ENCODE measurements at regions not wholly inside any gene's neighbourhood (a gene's known extent, or its start where the extent isn't known, plus 50 kb on each side); places are given as distances from the start of the nearest gene placed in this dataset.

DNA sequence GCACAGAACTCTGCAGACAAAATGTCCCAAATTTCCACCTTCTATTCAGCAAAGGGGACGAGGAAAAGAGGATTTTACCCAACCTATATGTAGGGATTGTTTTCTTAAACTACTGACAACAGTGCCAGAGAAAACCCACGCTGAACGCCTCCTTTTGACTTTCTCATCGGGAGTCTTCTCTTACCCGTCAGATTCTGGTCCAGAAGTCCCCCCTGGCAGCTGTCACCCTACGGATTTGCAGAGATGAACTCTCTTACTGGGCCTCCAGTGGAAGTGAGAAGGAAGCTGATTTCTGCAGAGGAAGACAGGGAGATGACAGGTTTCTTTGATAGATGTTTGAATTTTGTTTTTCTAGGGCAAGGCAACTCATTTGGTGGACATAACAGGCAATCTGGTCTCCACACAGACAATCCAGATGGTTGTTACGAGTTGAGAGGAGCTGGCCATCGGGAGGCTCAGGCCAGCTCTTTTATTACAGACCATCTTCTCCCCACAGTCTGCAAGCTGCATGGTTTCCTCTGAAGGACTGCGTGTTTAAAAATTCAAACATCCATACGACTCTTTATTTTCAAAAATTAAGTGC is 804.3 kb downstream of the RNF144A start:
- TF ChIP-seq, protein P1, sequence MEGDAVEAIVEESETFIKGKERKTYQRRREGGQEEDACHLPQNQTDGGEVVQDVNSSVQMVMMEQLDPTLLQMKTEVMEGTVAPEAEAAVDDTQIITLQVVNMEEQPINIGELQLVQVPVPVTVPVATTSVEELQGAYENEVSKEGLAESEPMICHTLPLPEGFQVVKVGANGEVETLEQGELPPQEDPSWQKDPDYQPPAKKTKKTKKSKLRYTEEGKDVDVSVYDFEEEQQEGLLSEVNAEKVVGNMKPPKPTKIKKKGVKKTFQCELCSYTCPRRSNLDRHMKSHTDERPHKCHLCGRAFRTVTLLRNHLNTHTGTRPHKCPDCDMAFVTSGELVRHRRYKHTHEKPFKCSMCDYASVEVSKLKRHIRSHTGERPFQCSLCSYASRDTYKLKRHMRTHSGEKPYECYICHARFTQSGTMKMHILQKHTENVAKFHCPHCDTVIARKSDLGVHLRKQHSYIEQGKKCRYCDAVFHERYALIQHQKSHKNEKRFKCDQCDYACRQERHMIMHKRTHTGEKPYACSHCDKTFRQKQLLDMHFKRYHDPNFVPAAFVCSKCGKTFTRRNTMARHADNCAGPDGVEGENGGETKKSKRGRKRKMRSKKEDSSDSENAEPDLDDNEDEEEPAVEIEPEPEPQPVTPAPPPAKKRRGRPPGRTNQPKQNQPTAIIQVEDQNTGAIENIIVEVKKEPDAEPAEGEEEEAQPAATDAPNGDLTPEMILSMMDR (IDR thresholded peaks at IDR 0.05), result no peak
- TF ChIP-seq BHLHE40 (IDR thresholded peaks at IDR 0.05; ENCODE audit: low read depth, low read length) (no peak), PHF8 (IDR thresholded peaks at IDR 0.05; ENCODE audit: borderline replicate concordance, low read depth) (no peak), POLR2A (IDR thresholded peaks at IDR 0.05; ENCODE audit: low read length) (no peak), CEBPB (IDR thresholded peaks at IDR 0.05) (no peak), EP300 (IDR thresholded peaks at IDR 0.05) (no peak)
- TF ChIP-seq, protein P2, sequence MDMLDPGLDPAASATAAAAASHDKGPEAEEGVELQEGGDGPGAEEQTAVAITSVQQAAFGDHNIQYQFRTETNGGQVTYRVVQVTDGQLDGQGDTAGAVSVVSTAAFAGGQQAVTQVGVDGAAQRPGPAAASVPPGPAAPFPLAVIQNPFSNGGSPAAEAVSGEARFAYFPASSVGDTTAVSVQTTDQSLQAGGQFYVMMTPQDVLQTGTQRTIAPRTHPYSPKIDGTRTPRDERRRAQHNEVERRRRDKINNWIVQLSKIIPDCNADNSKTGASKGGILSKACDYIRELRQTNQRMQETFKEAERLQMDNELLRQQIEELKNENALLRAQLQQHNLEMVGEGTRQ (IDR thresholded peaks at IDR 0.05), result no peak
